Pancreas (tissue), 10 donors: ENCODE measurements at regions not wholly inside any gene's neighbourhood (a gene's known extent, or its start where the extent isn't known, plus 50 kb on each side); places are given as distances from the start of the nearest gene placed in this dataset.

Experiments
- ATAC-seq, 4 donors: fragments of 200-7000 bp; cut with Tn5 transposase; one replicate each; pipeline versions ENCODE4 v1.8.0 to v1.9.1; 2020; ENCODE audit warnings: mild to moderate bottlenecking in 4 of 4, moderate library complexity in 4 of 4
- DNase-seq, 6 donors: peaks; one replicate each; pipeline ENCODE4 v3.0.0-alpha.2; 2020
- FAIRE-seq: peaks from 2 replicates; lab custom pipeline; 2012; peaks lifted over from hg19 to GRCh38; lab: Jason Lieb, UNC
- H3K27ac ChIP-seq, 4 donors: fragments of 200-600 bp; sonication (generic); 1 replicate in 3 of 4; 2 replicates in 1 of 4; pipeline versions ENCODE4 v1.5.0 to v1.8.0; 2020
- H3K27me3 ChIP-seq, 4 donors: fragments of 200-600 bp; one replicate each; pipeline ENCODE4 v1.8.0; 2021
- H3K36me3 ChIP-seq, 3 donors: fragments of 200-600 bp; sonication (generic) in 1 of 3; one replicate each; pipeline versions ENCODE4 v1.5.0 to v1.8.0; 2020 to 2021
- H3K4me1 ChIP-seq, 3 donors: fragments of 200-600 bp; one replicate each; pipeline ENCODE4 v1.8.0; 2021
- H3K4me3 ChIP-seq, 4 donors: fragments of 200-600 bp; sonication (generic) in 2 of 4; one replicate each; pipeline versions ENCODE4 v1.5.0 to v1.8.0; 2020 to 2021
- H3K9me3 ChIP-seq, 4 donors: fragments of 200-600 bp; one replicate each; pipeline ENCODE4 v1.8.0; 2021
- CTCF ChIP-seq, 4 donors: fragments of 200-600 bp; sonication (generic) in 3 of 4; IDR thresholded peaks; one replicate each; pipeline versions ENCODE4 v1.5.0 to v1.8.0; 2021; ENCODE audit warnings: antibody characterized with exemption in 4 of 4
- WGBS, 2 donors: extraction: QIAGEN DNeasy Blood & Tissue Kit; methylation state at CpG; one replicate each; pipeline ENCODE4 v1.1.7; 2013; 5-methylcytosine and 5-hydroxymethylcytosine counted together
- intact Hi-C, 3 donors: fragments of 100-400 bp; cut with DNase I; formaldehyde crosslinking; loops; one replicate each; pipeline versions ENCODE4 v1.11.1 to v1.14.2; 2022
- donor health status: healthy with polysubstance abuse.
- donor health status: DM: no; HTN: no; CAD: no; lungs with moderate emphysema.
- donor health status: DM: no; HTN: no; CAD: no.
- donor health status: control.
- donor health status: control.
- donor health status: Bipolar disorder and iron deficiency.
- donor health status: DM: yes; HTN: yes; CAD: no.
- donor health status: DM: no; HTN: no; CAD: no.
- donor health status: DM: no; HTN: no; CAD: no.
- donor health status: DM: yes; HTN: yes; CAD: no.

- DNase-seq (no peak), FAIRE-seq (no peak), ATAC-seq (no peak)
- WGBS, 2 donors = 31 to 45% methylated on average over 5 of the region's 5 CpGs
- intact Hi-C loops = loop anchor here in 1 of 3 donors (10.0 kb wide), 1 partner anchor 376 kb away; no protein-coding TSS in a partner anchor
- H3K36me3 ChIP-seq = no peaks in the 10 kb centered on the region
- no peak overlapping the region for H3K4me3 ChIP-seq
- no peak overlapping the region for H3K27ac ChIP-seq
- TF ChIP-seq CTCF (IDR thresholded peaks at IDR 0.05) = no peak
- H3K27me3 ChIP-seq = no peaks in the 10 kb centered on the region
- H3K9me3 ChIP-seq = no peaks in the 10 kb centered on the region
- no peaks in the 10 kb centered on the region for H3K4me1 ChIP-seq
Measured at GRCh38 chr4:181148470-181148869, 1094.7 kb upstream of the TENM3 start.

GRCh38 chr4:181150191-181150590 is 1093.0 kb upstream of the TENM3 start:
- DNase-seq = no peak

GRCh38 chr4:181151856-181152255 is 1091.3 kb upstream of the TENM3 start:
- no peak for DNase-seq
- intact Hi-C loops = no loop called here
- Histone ChIP-seq H3K27me3 (no peaks in the 10 kb centered on the region), H3K4me3 (no peak overlapping the region), H3K9me3 (no peaks in the 10 kb centered on the region), H3K4me1 (no peaks in the 10 kb centered on the region), H3K36me3 (no peaks in the 10 kb centered on the region), H3K27ac (no peak overlapping the region)
- no peak for TF ChIP-seq CTCF (IDR thresholded peaks at IDR 0.05)
- ATAC-seq = no peak
- 61 to 78% methylated on average over 7 of the region's 7 CpGs for WGBS, 2 donors
- no peak for FAIRE-seq

More at GRCh38 chr4:181150191-181150590, 1093.0 kb upstream of the TENM3 start:
- no peaks in the 10 kb centered on the region for H3K4me1 ChIP-seq
- no peak overlapping the region for H3K4me3 ChIP-seq
- no peaks in the 10 kb centered on the region for H3K9me3 ChIP-seq
- H3K36me3 ChIP-seq = no peaks in the 10 kb centered on the region
- H3K27me3 ChIP-seq = no peaks in the 10 kb centered on the region
- intact Hi-C loops = no loop called here
- no peak for ATAC-seq
- FAIRE-seq = no peak
- TF ChIP-seq CTCF (IDR thresholded peaks at IDR 0.05) = no peak
- WGBS, 2 donors = 25 to 37% methylated on average over 4 of the region's 4 CpGs
- H3K27ac ChIP-seq = no peak overlapping the region

- DNase-seq = no peak
- WGBS, 2 donors = 46 to 63% methylated on average over 4 of the region's 4 CpGs
Measured at GRCh38 chr4:181157647-181158046, 1085.6 kb upstream of the TENM3 start.

More at GRCh38 chr4:181157647-181158046, 1085.6 kb upstream of the TENM3 start:
- intact Hi-C loops = no loop called here
- Histone ChIP-seq H3K36me3 (no peaks in the 10 kb centered on the region), H3K27ac (no peak overlapping the region), H3K27me3 (no peaks in the 10 kb centered on the region), H3K4me1 (no peaks in the 10 kb centered on the region), H3K9me3 (no peaks in the 10 kb centered on the region), H3K4me3 (no peak overlapping the region)
- FAIRE-seq = no peak
- TF ChIP-seq CTCF (IDR thresholded peaks at IDR 0.05) = no peak
- no peak for ATAC-seq
